Testis (tissue), 2 donors: ENCODE measurements at regions not wholly inside any gene's neighbourhood (a gene's known extent, or its start where the extent isn't known, plus 50 kb on each side); places are given as distances from the start of the nearest gene placed in this dataset.

Experiments
- POLR2A ChIP-seq: fragments of 450-650 bp; IDR thresholded peaks from one replicate; pipeline ENCODE4 v1.6.1; 2017; ENCODE audit warnings: antibody characterized with exemption, mild to moderate bottlenecking, moderate library complexity
- TF ChIP-seq, protein P1 (sequence below), 3 experiments: fragments of 450-650 bp in 2 of 3; fragments of 200-600 bp in 1 of 3; sonication (generic) in 1 of 3; IDR thresholded peaks; one replicate each; pipeline ENCODE4 v1.5.1; 2016 to 2019; ENCODE audit warnings: antibody characterized with exemption in 3 of 3, mild to moderate bottlenecking in 2 of 3, moderate library complexity in 1 of 3

DNA sequence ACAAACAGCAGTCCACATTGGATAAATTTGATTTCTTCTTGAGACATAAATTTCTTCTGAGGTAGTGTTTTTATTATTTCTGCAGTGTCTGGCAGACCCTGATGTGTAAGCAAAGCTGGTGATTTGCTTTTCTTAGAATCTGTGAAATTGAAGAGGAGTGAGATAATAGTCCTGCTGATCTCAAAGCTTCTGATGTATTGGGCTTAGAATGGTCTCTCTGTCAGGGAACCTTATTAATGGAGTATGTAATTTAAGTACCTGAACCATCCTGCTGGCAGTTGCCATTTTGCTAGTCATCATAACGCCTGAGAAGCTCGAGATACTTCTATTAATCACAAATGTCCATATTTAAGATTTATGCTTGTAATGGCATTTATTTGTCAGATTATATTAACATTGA, 464.5 kb upstream of the PRICKLE1 start:
- TF ChIP-seq POLR2A = no peak
- TF ChIP-seq, protein P1, sequence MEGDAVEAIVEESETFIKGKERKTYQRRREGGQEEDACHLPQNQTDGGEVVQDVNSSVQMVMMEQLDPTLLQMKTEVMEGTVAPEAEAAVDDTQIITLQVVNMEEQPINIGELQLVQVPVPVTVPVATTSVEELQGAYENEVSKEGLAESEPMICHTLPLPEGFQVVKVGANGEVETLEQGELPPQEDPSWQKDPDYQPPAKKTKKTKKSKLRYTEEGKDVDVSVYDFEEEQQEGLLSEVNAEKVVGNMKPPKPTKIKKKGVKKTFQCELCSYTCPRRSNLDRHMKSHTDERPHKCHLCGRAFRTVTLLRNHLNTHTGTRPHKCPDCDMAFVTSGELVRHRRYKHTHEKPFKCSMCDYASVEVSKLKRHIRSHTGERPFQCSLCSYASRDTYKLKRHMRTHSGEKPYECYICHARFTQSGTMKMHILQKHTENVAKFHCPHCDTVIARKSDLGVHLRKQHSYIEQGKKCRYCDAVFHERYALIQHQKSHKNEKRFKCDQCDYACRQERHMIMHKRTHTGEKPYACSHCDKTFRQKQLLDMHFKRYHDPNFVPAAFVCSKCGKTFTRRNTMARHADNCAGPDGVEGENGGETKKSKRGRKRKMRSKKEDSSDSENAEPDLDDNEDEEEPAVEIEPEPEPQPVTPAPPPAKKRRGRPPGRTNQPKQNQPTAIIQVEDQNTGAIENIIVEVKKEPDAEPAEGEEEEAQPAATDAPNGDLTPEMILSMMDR (IDR thresholded peaks at IDR 0.05) = no peak
